Choroid plexus epithelial cell (primary cell): ENCODE measurements at regions not wholly inside any gene's neighbourhood (a gene's known extent, or its start where the extent isn't known, plus 50 kb on each side); places are given as distances from the start of the nearest gene placed in this dataset.
A peak's percentile ranks its signal among the peaks of the same experiment; 100 is the strongest.

ENCODE experiments used
- DNase-seq: peaks from one replicate; pipeline ENCODE4 v3.0.0-alpha.2; 2010; ENCODE audit warnings: low read depth
- H3K4me3 ChIP-seq: 2 replicates; pipeline ENCODE4 v1.5.1; 2011; ENCODE audit warnings: low read depth, mild to moderate bottlenecking, control low read depth, low read length, moderate library complexity
- TF ChIP-seq, protein P1 (sequence below): conservative IDR thresholded peaks from 2 replicates; pipeline ENCODE4 v1.5.1; 2011; ENCODE audit warnings: low read depth, mild to moderate bottlenecking, control low read depth, inconsistent platforms, low read length, moderate library complexity

DNA sequence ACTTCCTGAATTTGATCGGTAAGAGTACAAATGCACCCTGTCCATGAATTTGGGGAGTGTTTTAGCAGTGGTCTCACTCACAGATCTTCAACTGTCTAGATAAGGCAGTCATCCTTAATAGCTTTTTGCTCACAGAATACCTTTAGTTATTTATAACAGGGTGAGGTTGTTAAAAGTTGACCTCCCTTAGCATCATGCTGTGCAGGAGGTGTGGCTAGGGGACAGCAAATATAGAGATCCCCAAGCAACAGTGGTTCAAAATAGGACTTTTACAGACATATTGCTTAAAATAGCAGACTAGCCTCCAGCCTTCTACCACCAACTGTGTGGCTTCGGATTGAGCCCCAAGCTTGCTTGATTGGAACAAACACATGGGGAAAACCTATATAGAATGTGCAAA lies 724.4 kb downstream of the TLE1 start:
- peak; percentile 13 for DNase-seq
- no peak overlapping the region for H3K4me3 ChIP-seq
- TF ChIP-seq, protein P1, sequence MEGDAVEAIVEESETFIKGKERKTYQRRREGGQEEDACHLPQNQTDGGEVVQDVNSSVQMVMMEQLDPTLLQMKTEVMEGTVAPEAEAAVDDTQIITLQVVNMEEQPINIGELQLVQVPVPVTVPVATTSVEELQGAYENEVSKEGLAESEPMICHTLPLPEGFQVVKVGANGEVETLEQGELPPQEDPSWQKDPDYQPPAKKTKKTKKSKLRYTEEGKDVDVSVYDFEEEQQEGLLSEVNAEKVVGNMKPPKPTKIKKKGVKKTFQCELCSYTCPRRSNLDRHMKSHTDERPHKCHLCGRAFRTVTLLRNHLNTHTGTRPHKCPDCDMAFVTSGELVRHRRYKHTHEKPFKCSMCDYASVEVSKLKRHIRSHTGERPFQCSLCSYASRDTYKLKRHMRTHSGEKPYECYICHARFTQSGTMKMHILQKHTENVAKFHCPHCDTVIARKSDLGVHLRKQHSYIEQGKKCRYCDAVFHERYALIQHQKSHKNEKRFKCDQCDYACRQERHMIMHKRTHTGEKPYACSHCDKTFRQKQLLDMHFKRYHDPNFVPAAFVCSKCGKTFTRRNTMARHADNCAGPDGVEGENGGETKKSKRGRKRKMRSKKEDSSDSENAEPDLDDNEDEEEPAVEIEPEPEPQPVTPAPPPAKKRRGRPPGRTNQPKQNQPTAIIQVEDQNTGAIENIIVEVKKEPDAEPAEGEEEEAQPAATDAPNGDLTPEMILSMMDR = no peak

DNA sequence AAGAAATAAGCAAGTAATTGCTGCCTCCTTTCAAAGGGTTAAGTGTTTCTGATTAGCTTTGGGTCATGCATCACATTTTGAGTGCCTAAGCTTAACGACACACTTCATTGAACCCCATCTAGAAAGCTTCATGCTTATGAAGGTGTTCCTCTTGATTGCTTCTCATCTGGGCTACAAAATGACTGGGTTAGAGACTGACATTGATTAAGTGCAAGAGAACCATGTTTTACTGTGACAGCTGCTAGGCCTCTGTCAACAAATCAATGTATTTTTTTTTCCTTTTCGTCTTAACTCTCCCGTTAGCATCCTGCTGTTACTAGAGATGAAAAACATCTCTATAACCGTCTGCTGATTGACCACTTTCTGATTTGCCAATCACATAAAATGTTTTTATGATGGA lies 725.0 kb downstream of the TLE1 start:
- no peak for DNase-seq

GRCh38 chr9:80957801-80958200 lies 731.5 kb downstream of the TLE1 start:
- TF ChIP-seq, protein P1 = no peak
- no peak overlapping the region for H3K4me3 ChIP-seq
- peak; percentile 48 for DNase-seq

More for the DNA sequence above, 725.0 kb downstream of the TLE1 start:
- no peak overlapping the region for H3K4me3 ChIP-seq
- TF ChIP-seq, protein P1 = no peak

DNA sequence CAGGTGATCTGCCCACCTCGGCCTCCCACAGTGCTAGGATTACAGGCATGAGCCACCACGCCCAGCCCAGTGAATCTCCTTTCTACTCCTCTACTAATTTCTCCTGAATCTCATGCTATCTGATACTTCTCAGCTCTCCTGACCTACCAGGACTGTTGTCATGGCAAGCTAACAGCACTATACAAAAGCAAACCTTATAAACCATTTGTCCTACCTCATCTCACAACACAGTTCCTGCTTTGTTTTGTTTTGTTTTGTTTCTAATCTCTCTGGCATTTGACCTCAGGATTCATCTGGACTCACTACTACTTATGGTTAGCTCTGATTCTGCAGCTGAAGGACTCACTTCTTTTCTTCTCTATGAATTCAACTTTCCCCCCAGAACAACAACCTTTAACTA lies 734.8 kb downstream of the TLE1 start:
- H3K4me3 ChIP-seq = no peak overlapping the region
- TF ChIP-seq, protein P1 = no peak
- peak; percentile 21 for DNase-seq

DNA sequence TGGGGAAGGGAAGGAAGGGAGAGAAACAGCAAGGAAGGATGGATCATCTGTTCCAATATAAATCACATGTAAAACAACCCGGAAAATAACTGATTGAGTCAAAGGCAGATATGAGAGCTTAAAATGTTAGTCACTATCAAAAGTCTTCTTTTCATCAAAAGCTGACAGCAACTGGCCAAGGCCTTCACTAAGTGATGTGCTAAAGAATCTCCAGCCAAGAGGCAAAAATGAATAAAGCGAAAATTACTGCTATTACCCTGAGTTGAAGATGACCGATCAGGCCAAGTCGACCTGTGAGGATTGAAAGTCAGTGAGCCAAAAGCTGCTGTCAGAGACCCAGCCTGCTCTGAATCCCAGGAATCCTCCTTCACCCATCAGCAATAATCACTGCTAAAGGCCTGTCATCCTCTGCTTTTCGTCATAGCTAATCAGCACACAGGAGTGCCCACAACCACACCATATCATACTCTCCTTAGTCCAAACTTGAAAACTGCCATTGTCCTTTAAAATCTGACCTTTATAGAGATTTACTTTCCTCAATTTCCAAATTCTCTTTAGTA lies 736.9 kb downstream of the TLE1 start:
- no peak for DNase-seq
- TF ChIP-seq, protein P1 = no peak

DNA sequence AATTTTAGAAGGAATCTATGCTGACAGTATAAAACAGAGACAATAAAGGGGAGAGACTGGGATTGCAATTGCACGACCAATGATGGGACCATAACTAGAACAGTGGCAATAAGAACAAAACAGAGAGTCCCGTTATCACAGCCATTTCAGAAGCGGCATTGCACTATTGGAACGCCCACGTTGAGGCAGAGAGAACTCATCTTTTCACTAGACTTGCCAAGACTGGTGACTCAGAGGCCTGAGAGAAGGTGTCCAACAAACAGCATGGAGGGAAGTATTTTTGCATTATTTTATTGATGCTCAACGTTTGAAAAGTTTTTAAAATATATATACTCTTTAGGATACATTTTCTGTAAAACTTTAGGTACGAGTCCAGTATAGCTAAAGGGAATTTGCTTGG lies 737.7 kb downstream of the TLE1 start:
- no peak overlapping the region for H3K4me3 ChIP-seq
- TF ChIP-seq, protein P1 = no peak
- DNase-seq = peak; percentile 48

More for the DNA sequence above, 736.9 kb downstream of the TLE1 start:
- no peak overlapping the region for H3K4me3 ChIP-seq

- H3K4me3 ChIP-seq = no peak overlapping the region
- TF ChIP-seq, protein P1 = no peak
Observed at GRCh38 chr9:80948876-80949275, 740.5 kb downstream of the TLE1 start.

More at GRCh38 chr9:80948876-80949275, 740.5 kb downstream of the TLE1 start:
- no peak for DNase-seq
